Adrenal gland (tissue), 9 donors: ENCODE measurements at regions not wholly inside any gene's neighbourhood (a gene's known extent, or its start where the extent isn't known, plus 50 kb on each side); places are given as distances from the start of the nearest gene placed in this dataset.

Experiments used
- DNase-seq, 7 donors: peaks; one replicate each; pipeline ENCODE4 v3.0.0-alpha.2; 2019 to 2020
- H3K27ac ChIP-seq, 5 donors: fragments of 200-600 bp; sonication (generic) in 4 of 5; 1 replicate in 3 of 5; 2 replicates in 2 of 5; pipeline versions ENCODE4 v1.5.1 to v1.8.0; 2016 to 2020; ENCODE audit warnings: mild to moderate bottlenecking in 1 of 5
- H3K27me3 ChIP-seq: fragments of 200-600 bp; 2 replicates; pipeline ENCODE4 v1.8.0; 2021
- H3K36me3 ChIP-seq, 2 donors: fragments of 200-600 bp; replicated peaks in 1 of 2; 1 replicate in 1 of 2; 2 replicates in 1 of 2; pipeline versions ENCODE4 v1.5.1 to v1.8.0; 2018 to 2022
- H3K4me1 ChIP-seq, 2 donors: fragments of 200-600 bp; replicated peaks in 1 of 2; 1 replicate in 1 of 2; 2 replicates in 1 of 2; pipeline versions ENCODE4 v1.5.1 to v1.8.0; 2018 to 2021
- H3K4me3 ChIP-seq, 4 donors: fragments of 200-600 bp; sonication (generic) in 3 of 4; one replicate each; pipeline ENCODE4 v1.5.1; 2016 to 2018
- H3K9me3 ChIP-seq, 3 donors: fragments of 200-600 bp; sonication (generic) in 1 of 3; replicated peaks in 1 of 3; 1 replicate in 2 of 3; 2 replicates in 1 of 3; pipeline versions ENCODE4 v1.5.1 to v1.8.0; 2016 to 2021
- POLR2A ChIP-seq, 2 donors: fragments of 450-650 bp; IDR thresholded peaks; one replicate each; pipeline ENCODE4 v1.6.1; 2017; ENCODE audit warnings: antibody characterized with exemption in 2 of 2, mild to moderate bottlenecking in 2 of 2, moderate library complexity in 1 of 2
- WGBS, 4 donors: extraction: QIAGEN DNeasy Blood & Tissue Kit in 2 of 4; methylation state at CpG; one replicate each; pipeline versions ENCODE4 v1.1.5 to v1.1.7; 2013 to 2017; 5-methylcytosine and 5-hydroxymethylcytosine counted together
- intact Hi-C, 2 donors: fragments of 100-400 bp; cut with DNase I; formaldehyde crosslinking; loops; one replicate each; pipeline versions ENCODE4 v1.14.1 to v1.15.0; 2022 to 2023
- TF ChIP-seq, protein P1 (sequence below), 6 experiments: fragments of 450-650 bp in 4 of 6; fragments of 200-600 bp in 2 of 6; sonication (generic) in 1 of 6; IDR thresholded peaks; 1 replicate in 5 of 6; 2 replicates in 1 of 6; pipeline versions ENCODE4 v1.5.1 to v1.8.0; 2016 to 2021; ENCODE audit warnings: antibody characterized with exemption in 6 of 6, mild to moderate bottlenecking in 2 of 6, moderate library complexity in 1 of 6
- donor health status: healthy with polysubstance abuse.
- donor health status: Bipolar disorder and iron deficiency.
- donor health status: DM: yes; HTN: yes; CAD: no.
- donor health status: DM: no; HTN: no; CAD: no.
- donor health status: DM: no; HTN: no; CAD: no.

DNA sequence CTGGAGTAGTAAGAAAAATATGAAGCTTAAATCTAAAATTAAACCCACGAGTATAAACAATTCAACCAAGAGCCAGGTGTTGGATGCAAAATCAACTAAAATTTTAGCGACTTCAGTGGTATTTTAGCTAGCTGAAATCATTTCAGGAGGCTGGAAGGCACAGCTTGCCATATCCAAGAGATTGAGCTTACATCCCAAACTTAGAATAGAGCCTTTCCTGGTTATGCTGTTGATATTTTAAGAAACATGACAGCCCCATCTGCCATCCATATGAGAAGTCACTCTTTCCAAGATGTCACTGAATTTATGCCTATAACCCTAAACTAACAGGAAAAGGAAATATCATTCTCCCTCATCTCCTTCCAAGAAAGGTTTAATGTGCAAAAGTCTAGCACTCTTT lies 334.0 kb downstream of the KCNA4 start:
- Histone ChIP-seq H3K9me3 (no peaks in the 10 kb centered on the region), H3K4me1 (peaks cover 0 to 6% of the 10 kb centered on the region in 2 donors), H3K27ac (no peak overlapping the region), H3K27me3 (no peaks in the 10 kb centered on the region), H3K36me3 (no peaks in the 10 kb centered on the region), H3K4me3 (no peak overlapping the region)
- intact Hi-C loops, result no loop called here
- 74 to 92% (median 79%) methylated on average over 2 of the region's 2 CpGs for WGBS, 4 donors
- TF ChIP-seq, protein P1, sequence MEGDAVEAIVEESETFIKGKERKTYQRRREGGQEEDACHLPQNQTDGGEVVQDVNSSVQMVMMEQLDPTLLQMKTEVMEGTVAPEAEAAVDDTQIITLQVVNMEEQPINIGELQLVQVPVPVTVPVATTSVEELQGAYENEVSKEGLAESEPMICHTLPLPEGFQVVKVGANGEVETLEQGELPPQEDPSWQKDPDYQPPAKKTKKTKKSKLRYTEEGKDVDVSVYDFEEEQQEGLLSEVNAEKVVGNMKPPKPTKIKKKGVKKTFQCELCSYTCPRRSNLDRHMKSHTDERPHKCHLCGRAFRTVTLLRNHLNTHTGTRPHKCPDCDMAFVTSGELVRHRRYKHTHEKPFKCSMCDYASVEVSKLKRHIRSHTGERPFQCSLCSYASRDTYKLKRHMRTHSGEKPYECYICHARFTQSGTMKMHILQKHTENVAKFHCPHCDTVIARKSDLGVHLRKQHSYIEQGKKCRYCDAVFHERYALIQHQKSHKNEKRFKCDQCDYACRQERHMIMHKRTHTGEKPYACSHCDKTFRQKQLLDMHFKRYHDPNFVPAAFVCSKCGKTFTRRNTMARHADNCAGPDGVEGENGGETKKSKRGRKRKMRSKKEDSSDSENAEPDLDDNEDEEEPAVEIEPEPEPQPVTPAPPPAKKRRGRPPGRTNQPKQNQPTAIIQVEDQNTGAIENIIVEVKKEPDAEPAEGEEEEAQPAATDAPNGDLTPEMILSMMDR (IDR thresholded peaks at IDR 0.05), result no peak
- TF ChIP-seq POLR2A (IDR thresholded peaks at IDR 0.05), result no peak
- no peak for DNase-seq

DNA sequence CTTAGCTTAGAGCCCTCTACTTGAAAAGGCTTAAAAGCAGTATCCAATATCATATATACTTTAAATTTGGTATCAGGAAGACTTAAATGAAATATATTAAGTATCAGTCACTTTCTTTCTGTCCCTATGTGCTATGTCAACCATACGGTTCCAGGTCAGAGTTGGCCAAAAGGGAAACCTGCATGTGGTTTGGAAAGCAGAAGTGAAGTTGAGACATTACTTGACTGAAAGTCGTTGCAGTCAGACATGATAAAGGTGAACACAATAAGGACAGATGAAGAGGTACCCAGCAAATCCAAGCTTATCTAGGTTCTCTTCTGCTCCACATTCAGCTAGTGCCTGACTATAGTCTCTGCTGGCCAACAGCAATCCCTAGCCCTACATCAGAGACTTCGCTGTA lies 336.8 kb downstream of the KCNA4 start:
- intact Hi-C loops, result no loop called here
- H3K9me3 ChIP-seq, result no peaks in the 10 kb centered on the region
- H3K36me3 ChIP-seq, result no peaks in the 10 kb centered on the region
- DNase-seq, result no peak
- H3K4me1 ChIP-seq, result no peaks in the 10 kb centered on the region
- 73 to 89% (median 86%) methylated on average over 3 of the region's 3 CpGs for WGBS, 4 donors
- H3K27ac ChIP-seq, result no peak overlapping the region
- TF ChIP-seq POLR2A (IDR thresholded peaks at IDR 0.05), result no peak
- TF ChIP-seq, protein P1 (IDR thresholded peaks at IDR 0.05), result no peak
- H3K4me3 ChIP-seq, result no peak overlapping the region
- H3K27me3 ChIP-seq, result no peaks in the 10 kb centered on the region

DNA sequence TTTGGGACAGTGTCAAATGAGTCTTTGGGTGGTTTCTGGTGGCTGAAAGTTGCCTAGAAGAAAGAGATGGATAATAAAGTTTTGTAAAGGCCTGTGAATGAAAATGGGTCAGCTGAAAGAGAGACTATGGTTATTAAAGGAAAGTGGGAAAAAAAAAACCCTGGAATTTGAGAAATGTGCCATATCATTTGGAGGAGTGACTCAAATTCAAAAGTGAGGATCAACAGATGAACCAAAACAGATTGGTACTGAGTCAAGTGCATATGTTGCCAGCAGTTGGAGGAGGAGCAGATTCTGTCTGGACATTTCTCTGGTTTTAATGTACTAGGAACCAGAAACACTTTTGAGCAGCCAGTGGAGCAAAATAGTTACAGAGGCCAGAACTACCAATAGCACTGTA lies 339.8 kb downstream of the KCNA4 start:
- intact Hi-C loops, result no loop called here
- Histone ChIP-seq H3K4me3 (no peak overlapping the region), H3K9me3 (no peaks in the 10 kb centered on the region), H3K36me3 (no peaks in the 10 kb centered on the region), H3K27me3 (no peaks in the 10 kb centered on the region), H3K27ac (no peak overlapping the region), H3K4me1 (no peaks in the 10 kb centered on the region)
- TF ChIP-seq, protein P1 (IDR thresholded peaks at IDR 0.05), result no peak
- TF ChIP-seq POLR2A (IDR thresholded peaks at IDR 0.05), result no peak
- no peak for DNase-seq

DNA sequence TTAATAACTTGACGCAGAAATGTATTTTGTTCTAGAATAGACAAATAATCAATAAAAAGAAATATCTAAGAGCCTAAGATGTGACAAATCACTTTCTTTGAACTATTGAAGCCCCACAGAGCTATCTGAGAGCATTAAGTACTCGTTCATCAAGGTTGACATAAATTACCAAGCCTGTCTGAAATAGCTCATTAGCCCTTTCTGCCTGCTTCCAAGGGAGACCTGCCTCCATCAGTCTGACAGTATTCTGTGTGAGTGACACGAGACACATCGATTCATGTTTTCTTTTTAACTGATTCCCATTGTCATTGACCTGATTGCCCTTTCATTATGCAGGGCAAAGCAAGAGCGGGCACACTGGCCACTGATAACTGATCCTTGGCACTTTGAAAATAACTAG lies 347.5 kb downstream of the KCNA4 start:
- intact Hi-C loops, result no loop called here
- TF ChIP-seq POLR2A (IDR thresholded peaks at IDR 0.05), result no peak
- TF ChIP-seq, protein P1 (IDR thresholded peaks at IDR 0.05), result no peak
- Histone ChIP-seq H3K27me3 (no peaks in the 10 kb centered on the region), H3K36me3 (no peaks in the 10 kb centered on the region), H3K4me3 (no peak overlapping the region), H3K27ac (no peak overlapping the region), H3K4me1 (no peaks in the 10 kb centered on the region), H3K9me3 (peaks cover 0 to 5% (median 0%) of the 10 kb centered on the region in 3 donors)
- DNase-seq, result no peak
- 52 to 69% (median 62%) methylated on average over 5 of the region's 5 CpGs for WGBS, 4 donors
